ENCODE measurements at regions not wholly inside any gene's neighbourhood (a gene's known extent, or its start where the extent isn't known, plus 50 kb on each side); places are given as distances from the start of the nearest gene placed in this dataset.

- TF ChIP-seq EZH2phosphoT487 (IDR thresholded peaks at IDR 0.05; ENCODE audit: borderline replicate concordance), result no peak
- TF ChIP-seq, protein P1, sequence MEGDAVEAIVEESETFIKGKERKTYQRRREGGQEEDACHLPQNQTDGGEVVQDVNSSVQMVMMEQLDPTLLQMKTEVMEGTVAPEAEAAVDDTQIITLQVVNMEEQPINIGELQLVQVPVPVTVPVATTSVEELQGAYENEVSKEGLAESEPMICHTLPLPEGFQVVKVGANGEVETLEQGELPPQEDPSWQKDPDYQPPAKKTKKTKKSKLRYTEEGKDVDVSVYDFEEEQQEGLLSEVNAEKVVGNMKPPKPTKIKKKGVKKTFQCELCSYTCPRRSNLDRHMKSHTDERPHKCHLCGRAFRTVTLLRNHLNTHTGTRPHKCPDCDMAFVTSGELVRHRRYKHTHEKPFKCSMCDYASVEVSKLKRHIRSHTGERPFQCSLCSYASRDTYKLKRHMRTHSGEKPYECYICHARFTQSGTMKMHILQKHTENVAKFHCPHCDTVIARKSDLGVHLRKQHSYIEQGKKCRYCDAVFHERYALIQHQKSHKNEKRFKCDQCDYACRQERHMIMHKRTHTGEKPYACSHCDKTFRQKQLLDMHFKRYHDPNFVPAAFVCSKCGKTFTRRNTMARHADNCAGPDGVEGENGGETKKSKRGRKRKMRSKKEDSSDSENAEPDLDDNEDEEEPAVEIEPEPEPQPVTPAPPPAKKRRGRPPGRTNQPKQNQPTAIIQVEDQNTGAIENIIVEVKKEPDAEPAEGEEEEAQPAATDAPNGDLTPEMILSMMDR (conservative IDR thresholded peaks at IDR 0.05; ENCODE audit: low read length), result no peak
Measured at GRCh38 chr9:78386773-78387172, 89.8 kb downstream of the PSAT1 start.
